Type B pancreatic cell (in vitro differentiated cells): ENCODE measurements at regions not wholly inside any gene's neighbourhood (a gene's known extent, or its start where the extent isn't known, plus 50 kb on each side); places are given as distances from the start of the nearest gene placed in this dataset.
"Not testable (repeated sequence)": the region's sequence is repeated elsewhere in the genome, so short reads cannot be mapped to it uniquely, and the experiment has no call there.

Experiments
- DNase-seq: peaks from one replicate; pipeline ENCODE4 v3.0.0; 2021; ENCODE audit warnings: mixed read lengths; ENCODE audit not compliant: unreplicated experiment; ENCODE audit errors: extremely low spot score
- H3K27ac Mint-ChIP-seq: 2 replicates; pipeline ENCODE4 v1.8.0; 2021; ENCODE audit warnings: mild to moderate bottlenecking, mixed read lengths
- H3K27me3 Mint-ChIP-seq: 2 replicates; pipeline ENCODE4 v1.8.0; 2021; ENCODE audit warnings: mixed read lengths
- H3K36me3 Mint-ChIP-seq: 2 replicates; pipeline ENCODE4 v1.8.0; 2021; ENCODE audit warnings: mixed read lengths
- H3K4me1 Mint-ChIP-seq: one replicate; pipeline ENCODE4 v1.8.0; 2021; ENCODE audit warnings: mixed read lengths; ENCODE audit not compliant: unreplicated experiment
- H3K4me3 Mint-ChIP-seq: 2 replicates; pipeline ENCODE4 v1.8.0; 2021; ENCODE audit warnings: mild to moderate bottlenecking, mixed read lengths
- H3K9me3 Mint-ChIP-seq: 2 replicates; pipeline ENCODE4 v1.8.0; 2021; ENCODE audit warnings: mixed read lengths
- TF ChIP-seq, protein P1 (sequence below): fragments of 200-600 bp; sonication (generic); conservative IDR thresholded peaks from 2 replicates; pipeline ENCODE4 v1.5.0; 2021; ENCODE audit warnings: antibody characterized with exemption, mild to moderate bottlenecking

DNA sequence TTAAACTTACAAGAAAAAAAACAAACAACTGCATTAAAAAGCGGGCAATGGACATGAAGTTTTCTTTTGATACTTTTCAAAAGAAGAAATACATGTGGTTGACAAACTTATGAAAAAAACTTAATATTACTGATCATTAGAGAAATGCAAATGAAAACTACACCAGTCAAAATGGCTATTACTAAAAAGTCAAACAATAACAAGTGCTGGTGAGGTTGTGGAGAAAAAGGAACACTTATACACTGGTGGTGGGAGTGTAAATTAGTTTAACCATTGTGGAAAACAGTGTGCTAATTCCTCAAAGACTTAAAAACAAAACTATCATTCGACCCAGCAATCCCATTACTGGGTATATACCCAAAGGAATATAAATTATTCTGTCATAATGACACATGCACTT is 311.6 kb downstream of the ISL1 start:
- no peaks in the 10 kb centered on the region for H3K4me1 Mint-ChIP-seq
- TF ChIP-seq, protein P1, sequence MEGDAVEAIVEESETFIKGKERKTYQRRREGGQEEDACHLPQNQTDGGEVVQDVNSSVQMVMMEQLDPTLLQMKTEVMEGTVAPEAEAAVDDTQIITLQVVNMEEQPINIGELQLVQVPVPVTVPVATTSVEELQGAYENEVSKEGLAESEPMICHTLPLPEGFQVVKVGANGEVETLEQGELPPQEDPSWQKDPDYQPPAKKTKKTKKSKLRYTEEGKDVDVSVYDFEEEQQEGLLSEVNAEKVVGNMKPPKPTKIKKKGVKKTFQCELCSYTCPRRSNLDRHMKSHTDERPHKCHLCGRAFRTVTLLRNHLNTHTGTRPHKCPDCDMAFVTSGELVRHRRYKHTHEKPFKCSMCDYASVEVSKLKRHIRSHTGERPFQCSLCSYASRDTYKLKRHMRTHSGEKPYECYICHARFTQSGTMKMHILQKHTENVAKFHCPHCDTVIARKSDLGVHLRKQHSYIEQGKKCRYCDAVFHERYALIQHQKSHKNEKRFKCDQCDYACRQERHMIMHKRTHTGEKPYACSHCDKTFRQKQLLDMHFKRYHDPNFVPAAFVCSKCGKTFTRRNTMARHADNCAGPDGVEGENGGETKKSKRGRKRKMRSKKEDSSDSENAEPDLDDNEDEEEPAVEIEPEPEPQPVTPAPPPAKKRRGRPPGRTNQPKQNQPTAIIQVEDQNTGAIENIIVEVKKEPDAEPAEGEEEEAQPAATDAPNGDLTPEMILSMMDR, result no peak
- H3K9me3 Mint-ChIP-seq, result peaks cover 6% of the 10 kb centered on the region
- no peak overlapping the region for H3K4me3 Mint-ChIP-seq
- H3K27ac Mint-ChIP-seq, result no peak overlapping the region
- H3K27me3 Mint-ChIP-seq, result no peaks in the 10 kb centered on the region
- H3K36me3 Mint-ChIP-seq, result no peaks in the 10 kb centered on the region
- DNase-seq, result no peak

DNA sequence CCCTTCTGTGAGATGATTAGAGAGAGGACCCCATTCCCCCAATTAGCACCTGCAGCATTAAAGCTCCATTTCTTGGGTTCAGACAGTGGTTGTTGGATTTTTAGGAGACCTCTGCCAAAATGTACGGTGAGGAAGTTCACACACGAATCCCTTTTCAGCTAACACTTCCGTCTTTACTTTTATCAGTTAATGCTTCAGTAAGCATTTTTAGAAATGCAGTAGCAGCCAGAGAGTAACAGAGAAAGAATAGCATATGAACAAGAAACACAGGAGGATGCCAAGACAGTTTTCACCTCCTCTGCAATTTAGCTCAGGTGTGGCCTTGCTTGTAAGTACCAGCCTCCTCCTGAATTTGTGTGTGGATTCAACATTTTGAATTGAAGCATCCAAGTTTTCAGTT is 312.9 kb downstream of the ISL1 start:
- no peaks in the 10 kb centered on the region for H3K4me1 Mint-ChIP-seq
- H3K4me3 Mint-ChIP-seq, result no peak overlapping the region
- peaks cover 6% of the 10 kb centered on the region for H3K9me3 Mint-ChIP-seq
- no peak for DNase-seq
- TF ChIP-seq, protein P1, result no peak
- peaks cover 2% of the 10 kb centered on the region for H3K36me3 Mint-ChIP-seq
- H3K27ac Mint-ChIP-seq, result no peak overlapping the region
- no peaks in the 10 kb centered on the region for H3K27me3 Mint-ChIP-seq

DNA sequence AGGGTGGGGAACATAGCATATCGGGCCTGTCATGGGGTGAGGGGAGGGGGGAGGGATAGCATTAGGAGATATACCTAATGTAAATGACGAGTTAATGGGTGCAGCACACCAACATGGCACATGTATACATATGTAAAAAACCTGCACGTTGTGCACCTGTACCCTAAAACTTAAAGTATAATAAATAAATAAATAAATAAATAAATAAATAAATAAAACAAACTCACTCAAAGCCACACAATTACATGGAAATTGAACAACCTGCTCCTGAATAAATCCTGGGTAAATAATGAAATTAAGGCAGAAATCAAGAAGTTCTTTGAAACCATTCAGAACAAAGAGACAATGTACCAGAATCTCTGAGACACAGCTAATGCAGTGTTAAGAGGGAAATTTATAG is 318.8 kb downstream of the ISL1 start:
- H3K27me3 Mint-ChIP-seq, H3K9me3 Mint-ChIP-seq, H3K27ac Mint-ChIP-seq, H3K4me1 Mint-ChIP-seq, H3K4me3 Mint-ChIP-seq, H3K36me3 Mint-ChIP-seq, DNase-seq: not testable (repeated sequence)

DNA sequence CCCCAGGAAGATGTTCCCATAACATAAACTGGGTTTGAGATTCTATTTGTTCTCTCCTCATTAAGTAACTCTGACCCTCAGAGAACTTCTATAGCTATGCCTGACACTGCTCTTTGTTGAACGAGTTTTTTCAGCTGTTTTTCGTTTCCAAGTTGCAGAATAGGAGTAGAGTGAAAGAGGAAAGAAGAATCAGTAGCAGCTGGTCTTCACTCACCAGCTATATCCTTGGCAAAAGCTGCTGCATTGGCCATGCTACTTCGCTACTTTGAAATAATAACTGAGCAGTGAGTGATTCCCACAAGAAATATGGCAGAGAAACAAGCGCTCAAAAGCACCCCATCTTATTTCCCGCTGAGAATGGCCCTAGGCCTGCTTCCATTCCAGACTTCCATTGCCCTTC is 329.0 kb downstream of the ISL1 start:
- no peaks in the 10 kb centered on the region for H3K4me1 Mint-ChIP-seq
- H3K36me3 Mint-ChIP-seq, result no peaks in the 10 kb centered on the region
- DNase-seq, result no peak
- no peak overlapping the region for H3K27ac Mint-ChIP-seq
- no peaks in the 10 kb centered on the region for H3K27me3 Mint-ChIP-seq
- H3K9me3 Mint-ChIP-seq, result no peaks in the 10 kb centered on the region
- TF ChIP-seq, protein P1, result no peak
- H3K4me3 Mint-ChIP-seq, result no peak overlapping the region

DNA sequence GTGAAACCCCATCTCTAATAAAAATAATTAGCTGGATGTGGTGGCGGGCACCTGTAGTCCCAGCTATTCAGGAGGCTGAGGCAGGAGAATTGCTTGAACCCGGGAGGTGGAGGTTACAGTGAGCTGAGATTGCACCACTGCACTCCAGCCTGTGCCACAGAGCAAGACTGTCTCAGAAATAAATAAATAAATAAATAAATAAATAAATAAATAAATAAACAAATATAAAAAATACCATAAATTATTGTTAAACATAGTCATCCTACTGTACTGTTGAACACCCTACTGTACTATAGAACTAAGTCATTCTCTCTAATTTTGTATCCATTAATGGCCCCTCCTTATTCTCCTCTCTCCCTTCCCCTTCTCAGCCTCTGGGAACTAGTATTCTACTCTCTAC is 332.2 kb downstream of the ISL1 start:
- H3K36me3 Mint-ChIP-seq, H3K9me3 Mint-ChIP-seq, H3K27me3 Mint-ChIP-seq, H3K27ac Mint-ChIP-seq, H3K4me1 Mint-ChIP-seq, H3K4me3 Mint-ChIP-seq, DNase-seq: not testable (repeated sequence)

DNA sequence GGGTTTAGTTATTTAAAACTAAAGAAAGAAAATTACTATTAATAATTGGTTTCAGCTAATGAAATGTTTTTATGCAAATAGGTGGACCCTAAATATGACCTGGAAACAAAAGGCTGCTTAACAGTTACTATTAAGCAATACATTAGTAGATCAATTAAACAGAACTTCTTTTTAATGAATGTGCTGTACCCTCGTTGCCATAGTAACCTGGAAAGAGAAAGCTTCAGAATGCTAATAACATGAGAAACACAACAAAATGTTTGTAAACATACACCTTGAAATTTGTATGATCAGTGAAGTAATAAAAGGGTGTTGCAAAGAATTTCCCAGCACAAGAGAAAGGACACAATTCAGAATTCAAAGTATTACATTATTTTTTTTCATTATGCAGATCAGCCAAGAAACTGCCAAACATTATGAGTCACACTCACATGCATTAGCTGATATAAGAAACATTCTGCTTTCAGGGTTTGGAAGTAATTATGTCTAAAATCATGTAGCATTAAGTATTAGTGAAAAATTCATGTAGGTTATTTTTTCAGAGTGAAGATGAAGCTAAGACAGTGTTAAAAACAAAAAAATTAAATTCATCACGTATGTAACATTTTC is 348.3 kb downstream of the ISL1 start:
- Mint-ChIP-seq H3K36me3 (no peaks in the 10 kb centered on the region), H3K27me3 (no peaks in the 10 kb centered on the region), H3K9me3 (no peaks in the 10 kb centered on the region), H3K4me3 (no peak overlapping the region), H3K4me1 (no peaks in the 10 kb centered on the region), H3K27ac (no peak overlapping the region)
- TF ChIP-seq, protein P1, result no peak
- DNase-seq, result no peak

DNA sequence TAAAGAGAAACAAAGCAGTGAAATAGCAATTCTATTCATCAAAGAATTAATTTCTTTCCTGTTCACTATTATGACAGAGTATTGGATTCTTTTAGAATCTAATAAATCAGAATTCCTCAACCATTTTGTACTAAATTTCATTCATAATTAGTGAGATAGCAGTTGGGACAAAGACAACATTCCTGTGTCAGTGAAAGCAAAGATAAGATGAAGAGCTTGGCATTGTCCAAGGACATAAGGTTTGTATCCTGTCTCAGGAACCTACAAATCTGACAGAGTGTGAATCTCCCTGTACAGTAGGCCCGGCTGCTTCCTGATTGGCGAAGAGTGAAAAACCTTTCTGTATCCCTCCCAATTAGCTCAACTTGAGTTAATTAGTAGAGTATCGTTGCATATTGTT is 349.1 kb downstream of the ISL1 start:
- H3K27me3 Mint-ChIP-seq, result no peaks in the 10 kb centered on the region
- H3K4me1 Mint-ChIP-seq, result no peaks in the 10 kb centered on the region
- no peak overlapping the region for H3K4me3 Mint-ChIP-seq
- no peaks in the 10 kb centered on the region for H3K9me3 Mint-ChIP-seq
- DNase-seq, result no peak
- H3K27ac Mint-ChIP-seq, result no peak overlapping the region
- no peaks in the 10 kb centered on the region for H3K36me3 Mint-ChIP-seq
- TF ChIP-seq, protein P1, result no peak
